Skin of body (tissue), 1 donor: ENCODE measurements at regions not wholly inside any gene's neighbourhood (a gene's known extent, or its start where the extent isn't known, plus 50 kb on each side); places are given as distances from the start of the nearest gene placed in this dataset.

Experiments
- DNase-seq: peaks from one replicate; lab custom pipeline; 2025; lab: John Stamatoyannopoulos, UW

DNA sequence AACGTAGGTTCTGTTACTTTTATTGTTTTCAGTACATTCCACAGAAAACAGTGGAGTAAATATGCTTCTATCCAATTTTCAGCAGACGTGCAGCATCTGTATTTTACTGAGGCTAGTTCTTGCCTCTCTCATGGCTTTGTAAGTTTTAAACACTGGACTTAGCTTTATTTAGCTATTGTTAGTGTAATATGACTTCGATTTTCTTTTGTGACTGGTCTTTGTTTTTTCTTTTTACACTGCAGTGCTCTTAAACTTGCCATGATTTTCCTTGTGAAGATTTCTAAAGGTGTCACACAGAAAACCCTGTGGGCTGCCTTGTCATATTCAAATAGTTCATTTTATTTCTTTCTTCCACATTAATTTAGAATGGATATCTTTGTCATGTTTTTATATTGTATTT is 1234.9 kb upstream of the CITED2 start:
- DNase-seq = no peak

DNA sequence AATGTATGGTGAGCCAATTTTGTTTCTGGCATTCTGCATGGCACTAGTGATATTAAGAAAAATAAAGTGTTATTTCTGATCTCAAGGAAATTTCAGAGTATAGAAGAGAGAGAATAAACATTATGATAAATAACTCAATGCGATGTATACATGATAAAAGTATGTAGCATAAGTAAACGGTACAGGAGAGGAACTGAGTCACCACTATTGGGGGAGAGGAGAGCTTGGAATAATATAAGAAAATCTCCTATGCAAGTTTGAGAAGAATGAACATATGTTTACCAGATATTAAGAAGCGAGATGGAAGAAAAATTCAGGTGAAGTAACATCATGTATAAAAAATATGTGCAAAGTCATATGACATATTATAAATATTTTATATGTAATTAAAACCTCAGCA is 1230.3 kb upstream of the CITED2 start:
- no peak for DNase-seq

- no peak for DNase-seq
Measured at GRCh38 chr6:140602431-140603248, 1228.2 kb upstream of the CITED2 start.

DNA sequence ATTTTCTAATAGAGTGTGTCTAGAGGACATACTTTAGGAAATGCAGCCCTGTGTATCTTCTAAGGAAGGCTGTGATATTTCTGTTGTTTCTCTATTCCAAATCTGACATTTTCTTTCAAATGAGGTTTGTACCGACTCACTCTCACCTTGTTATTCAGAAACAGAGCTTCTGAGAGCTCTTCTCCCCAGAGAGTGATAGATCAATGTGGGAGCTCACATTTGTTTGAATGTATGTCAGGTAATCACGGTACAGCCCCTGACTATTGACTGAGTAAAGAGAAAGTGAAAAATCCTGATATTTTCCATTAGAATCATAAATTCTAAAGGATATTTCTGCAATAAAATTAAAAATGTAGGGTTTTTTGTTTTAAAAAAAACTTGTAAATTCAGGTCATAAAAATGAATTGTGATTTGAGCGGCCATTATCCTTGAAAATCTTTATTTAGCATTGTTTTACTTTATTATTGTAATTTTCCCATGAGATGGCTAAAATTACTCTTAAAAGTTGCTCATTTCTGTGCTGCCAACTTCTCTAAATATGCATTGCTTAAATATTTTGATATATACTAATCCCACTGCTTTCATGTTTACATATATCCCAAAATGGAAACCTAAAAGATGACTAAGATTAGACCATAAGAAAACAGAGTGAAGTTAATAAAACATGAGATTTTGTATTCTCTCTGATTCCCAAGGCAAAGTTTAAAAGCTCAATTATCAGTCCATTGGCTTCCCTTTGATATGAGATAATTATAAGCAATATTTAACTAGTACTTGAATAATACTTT is 1226.8 kb upstream of the CITED2 start:
- DNase-seq = no peak

DNA sequence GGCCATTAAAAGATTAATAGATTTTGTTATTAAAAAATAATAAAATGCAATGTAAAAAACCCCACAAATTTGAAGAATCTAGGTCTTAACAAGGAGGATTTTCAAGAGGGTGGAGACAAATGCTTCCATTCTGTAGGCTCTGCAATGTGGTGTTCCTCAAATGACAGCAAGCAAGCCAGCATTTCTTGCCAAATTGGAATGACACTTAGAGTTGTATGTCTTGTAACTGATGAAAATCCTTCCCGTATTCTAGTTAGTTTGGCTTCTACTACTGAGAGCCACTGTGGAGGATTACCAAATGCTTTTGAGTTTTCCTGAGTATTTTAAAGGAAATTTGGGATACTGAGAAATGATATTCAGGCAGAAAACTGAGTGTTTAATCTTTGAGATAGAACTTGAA is 1225.5 kb upstream of the CITED2 start:
- DNase-seq = no peak

DNA sequence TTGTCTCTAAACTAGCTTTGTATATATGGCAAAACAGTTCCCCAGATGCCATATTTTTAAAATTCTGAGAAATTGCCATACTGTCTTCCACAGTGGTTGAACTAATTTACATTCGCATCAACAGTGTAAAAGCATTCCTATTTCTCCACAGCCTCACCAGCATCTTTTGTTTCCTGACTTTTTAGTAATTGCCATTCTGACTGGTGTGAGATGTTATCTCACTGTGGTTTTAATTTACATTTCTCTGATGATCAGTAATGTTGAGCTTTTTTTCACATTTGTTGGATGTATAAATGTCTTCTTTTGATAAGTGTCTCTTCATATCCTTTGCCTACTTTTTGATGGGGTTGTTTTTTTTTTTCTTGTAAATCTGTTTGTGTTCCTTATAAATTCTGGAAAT is 1222.7 kb upstream of the CITED2 start:
- DNase-seq = no peak

- DNase-seq = no peak
Measured at GRCh38 chr6:140594806-140595128, 1220.3 kb upstream of the CITED2 start.

GRCh38 chr6:140592877-140593276 is 1218.4 kb upstream of the CITED2 start:
- no peak for DNase-seq

DNA sequence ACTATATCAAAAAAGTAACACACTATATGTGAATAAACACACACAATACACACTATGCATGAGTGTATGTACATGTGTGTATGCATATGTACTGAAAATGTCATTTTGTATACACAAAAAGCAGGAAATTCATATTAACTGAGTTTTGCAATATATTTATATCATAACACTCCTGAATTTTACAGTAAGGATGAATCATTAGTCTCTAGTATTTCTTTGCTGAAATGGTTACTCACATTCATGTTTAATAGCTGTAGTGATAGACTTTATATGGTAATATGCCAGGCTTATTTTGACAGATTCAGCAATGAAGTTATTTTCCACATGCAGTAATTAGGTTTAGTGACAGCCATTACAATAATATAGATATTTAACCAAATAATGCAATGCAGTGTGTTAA is 1216.2 kb upstream of the CITED2 start:
- no peak for DNase-seq

- DNase-seq = no peak
Measured at GRCh38 chr6:140586426-140587061, 1212.1 kb upstream of the CITED2 start.

GRCh38 chr6:140581601-140582000 is 1207.2 kb upstream of the CITED2 start:
- no peak for DNase-seq

DNA sequence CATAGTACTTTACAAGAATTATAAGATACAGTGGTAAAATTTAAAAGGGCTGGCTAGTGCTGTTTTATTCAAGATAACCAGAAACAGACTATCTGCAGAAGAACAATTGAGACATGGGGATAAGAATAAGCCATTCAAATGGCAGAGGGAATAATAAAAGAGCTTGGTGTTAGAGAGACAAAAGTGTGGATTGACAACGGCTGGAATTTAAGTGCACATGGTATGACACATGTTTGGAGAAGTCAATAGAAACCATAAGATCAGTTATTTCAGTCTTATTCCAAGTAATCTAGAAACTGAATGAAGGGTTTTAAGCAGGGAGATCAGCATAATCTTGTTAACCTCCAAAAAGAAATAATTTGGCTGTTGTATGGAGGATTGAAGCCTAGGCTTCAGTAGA is 1205.5 kb upstream of the CITED2 start:
- no peak for DNase-seq

GRCh38 chr6:140576004-140576555 is 1201.6 kb upstream of the CITED2 start:
- DNase-seq = no peak

DNA sequence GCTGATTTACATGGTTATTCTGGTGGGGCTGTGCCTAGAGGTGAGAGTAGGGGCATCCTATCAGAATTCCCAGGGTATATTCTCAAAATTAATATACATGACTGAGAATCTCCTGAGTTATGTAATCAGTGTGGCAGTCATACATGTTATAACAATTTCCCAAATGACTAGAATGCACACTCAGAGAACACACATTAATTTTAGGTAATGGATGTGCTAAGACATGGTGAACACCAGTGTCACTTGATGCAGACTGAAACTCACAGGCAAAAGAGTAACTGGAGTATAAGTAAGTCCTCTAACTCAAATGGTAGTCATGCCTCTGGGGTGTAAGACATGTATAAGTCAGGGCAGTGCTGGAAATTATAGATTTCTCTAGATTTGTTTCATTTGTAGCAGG is 1198.4 kb upstream of the CITED2 start:
- DNase-seq = no peak

DNA sequence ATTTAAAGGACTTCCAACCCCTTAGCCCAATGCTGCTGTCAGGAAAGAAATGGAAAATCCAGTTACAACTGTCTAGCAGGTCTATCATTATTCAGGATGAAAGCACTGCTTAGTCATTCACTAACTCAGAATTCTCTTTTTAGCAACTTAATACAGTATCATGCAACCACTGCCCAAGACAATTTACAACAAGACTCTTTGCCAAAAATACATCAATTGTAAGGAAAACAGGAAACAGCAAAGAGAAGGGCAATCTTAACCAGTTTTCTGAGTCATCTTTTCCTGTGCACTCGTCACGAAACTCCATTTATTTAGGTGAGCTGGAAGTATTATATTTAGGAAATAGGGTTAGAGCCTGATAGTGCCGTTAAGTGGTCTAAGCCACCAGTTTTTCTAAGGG is 1197.7 kb upstream of the CITED2 start:
- DNase-seq = no peak

GRCh38 chr6:140571145-140571544 is 1196.7 kb upstream of the CITED2 start:
- DNase-seq = no peak

DNA sequence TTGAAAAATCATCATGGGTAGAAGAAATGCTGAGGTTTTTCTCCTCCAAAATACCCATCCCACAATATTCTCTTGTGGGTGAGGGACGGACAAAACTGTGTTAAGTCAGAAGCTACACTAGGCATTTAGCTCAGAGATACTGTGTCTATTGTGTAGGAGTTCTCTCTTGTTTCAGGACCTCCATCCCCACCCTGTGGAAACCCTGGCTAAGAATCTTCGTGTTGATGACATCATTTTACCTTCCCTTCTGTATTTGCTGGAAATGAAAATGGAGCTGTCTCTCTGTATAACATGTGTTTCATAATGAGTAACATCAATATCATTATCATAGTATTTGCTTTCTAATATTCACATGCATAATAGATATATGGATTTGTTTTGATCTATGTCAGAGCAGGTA is 1193.0 kb upstream of the CITED2 start:
- DNase-seq = no peak

- DNase-seq = peak; percentile 30
Measured at GRCh38 chr6:140566781-140567277, 1192.4 kb upstream of the CITED2 start.

DNA sequence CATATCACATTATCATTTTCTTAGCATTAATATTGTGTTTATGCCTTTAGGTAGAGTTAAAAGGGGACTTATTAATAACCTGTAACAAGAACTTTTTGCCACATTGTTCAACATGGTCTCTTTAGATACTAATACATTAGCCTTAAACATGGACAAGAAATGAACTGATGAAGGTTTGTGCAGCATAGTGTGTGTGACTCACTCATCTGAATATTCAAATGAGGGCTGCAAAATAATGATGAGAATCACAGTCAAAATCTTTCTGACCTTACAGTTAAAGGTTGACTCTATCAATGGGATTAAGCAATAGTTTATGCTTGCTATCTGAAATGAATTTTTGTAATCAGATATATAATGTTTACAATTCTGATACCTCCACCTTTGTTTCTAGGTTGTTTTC is 1189.3 kb upstream of the CITED2 start:
- DNase-seq = no peak

DNA sequence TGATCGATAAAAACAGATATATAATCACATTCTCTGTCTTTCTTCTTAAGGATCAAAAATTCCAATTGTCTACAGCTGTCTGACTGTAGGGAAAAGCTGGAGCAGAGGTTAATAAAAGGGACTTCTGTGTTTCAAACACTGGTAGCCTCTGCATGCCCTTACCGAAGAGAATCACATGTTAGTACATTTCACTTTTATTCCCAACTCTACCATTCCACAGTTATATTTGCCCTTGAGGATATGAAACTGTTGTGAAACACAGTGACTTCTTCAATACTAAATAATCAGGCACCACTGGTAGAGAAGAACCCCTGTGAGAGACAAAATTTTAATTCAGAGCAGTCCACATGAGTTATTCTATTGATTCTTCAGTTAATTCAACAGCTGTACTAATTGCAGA is 1187.3 kb upstream of the CITED2 start:
- no peak for DNase-seq

GRCh38 chr6:140560671-140561070 is 1186.2 kb upstream of the CITED2 start:
- DNase-seq = no peak

DNA sequence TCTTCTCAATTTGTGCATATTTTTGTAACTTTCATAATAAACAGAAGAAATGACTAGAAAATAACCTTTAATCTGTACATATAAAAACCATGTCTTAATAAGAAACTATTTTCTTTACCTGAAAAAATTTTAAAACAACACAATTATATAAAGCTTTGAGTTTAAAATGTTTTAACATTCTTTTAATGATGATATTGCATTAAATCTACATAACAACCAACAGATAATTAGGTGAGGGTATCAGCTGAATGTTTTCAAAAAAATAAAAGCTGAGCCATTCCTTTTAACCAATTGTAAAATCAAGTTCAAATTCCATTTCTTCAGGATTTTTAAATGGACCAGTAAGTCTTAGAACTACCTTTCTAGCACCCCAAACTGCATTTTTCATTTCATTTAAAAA is 1185.0 kb upstream of the CITED2 start:
- DNase-seq = no peak
